SK-N-SH (cell line): ENCODE measurements at regions not wholly inside any gene's neighbourhood (a gene's known extent, or its start where the extent isn't known, plus 50 kb on each side); places are given as distances from the start of the nearest gene placed in this dataset.

Experiments
- CTCF ChIA-PET: fragments of 300-600, 350-600 bp; formaldehyde crosslinking; extraction: SDS; loops from one replicate; lab custom pipeline; 2021; lab: Yijun Ruan, JAX
- POLR2A ChIA-PET: fragments of 350-600 bp; sonication (Branson Sonifier 250); formaldehyde crosslinking; extraction: SDS; loops from one replicate; lab custom pipeline; 2020; ENCODE audit warnings: antibody characterized with exemption, inconsistent platforms; lab: Yijun Ruan, JAX
- DNase-seq: peaks from one replicate; pipeline ENCODE4 v3.0.0; 2012
- H2AFZ ChIP-seq: fragments of 200-600 bp; sonication (generic); 2 replicates; pipeline ENCODE4 v1.8.1; 2016; ENCODE audit warnings: antibody characterized with exemption, mild to moderate bottlenecking, low read depth
- H3F3A ChIP-seq: fragments of 200-600 bp; sonication (generic); replicated peaks from 2 replicates; pipeline ENCODE3; 2016; ENCODE audit warnings: antibody characterized with exemption, mild to moderate bottlenecking; ENCODE audit not compliant: insufficient read depth
- H3K27ac ChIP-seq, 2 experiments: fragments of 200-500 bp in 1 of 2; fragments of 200-600 bp in 1 of 2; sonication (Bioruptor generic) in 1 of 2; sonication (generic), shearing (Covaris generic) in 1 of 2; 2 replicates each; pipeline versions ENCODE4 v1.5.1 to v1.6.1; 2014 to 2016; ENCODE audit warnings: low read depth in 2 of 2, inconsistent platforms in 1 of 2, low read length in 1 of 2, mild to moderate bottlenecking in 1 of 2, mixed read lengths in 1 of 2
- H3K27me3 ChIP-seq: fragments of 200-600 bp; sonication (generic), shearing (Covaris generic); 2 replicates; pipeline ENCODE4 v1.6.1; 2016; ENCODE audit warnings: mixed run types; ENCODE audit not compliant: insufficient read depth
- H3K36me3 ChIP-seq, 2 experiments: fragments of 200-500 bp in 1 of 2; fragments of 200-600 bp in 1 of 2; sonication (Bioruptor generic) in 1 of 2; sonication (generic) in 1 of 2; replicated peaks in 1 of 2; 2 replicates each; pipeline versions ENCODE3 to v1.5.1; 2014 to 2016; ENCODE audit warnings: low read length in 1 of 2, mild to moderate bottlenecking in 1 of 2; ENCODE audit not compliant: insufficient read depth in 2 of 2, control insufficient read depth in 1 of 2
- H3K4me1 ChIP-seq, 2 experiments: fragments of 200-500 bp in 1 of 2; fragments of 200-600 bp in 1 of 2; sonication (Bioruptor generic) in 1 of 2; sonication (generic), shearing (Covaris generic) in 1 of 2; 2 replicates each; pipeline versions ENCODE4 v1.5.1 to v1.6.1; 2014 to 2016; ENCODE audit warnings: low read depth in 1 of 2, low read length in 1 of 2, mixed run types in 1 of 2; ENCODE audit not compliant: insufficient read depth in 2 of 2, control insufficient read depth in 1 of 2
- H3K4me2 ChIP-seq: fragments of 200-600 bp; sonication (generic), shearing (Covaris generic); 2 replicates; pipeline ENCODE4 v1.6.1; 2017; ENCODE audit warnings: mixed run types
- H3K4me3 ChIP-seq, 2 experiments: fragments of 200-500 bp in 1 of 2; fragments of 200-600 bp in 1 of 2; sonication (Bioruptor generic) in 1 of 2; sonication (generic), shearing (Covaris generic) in 1 of 2; 2 replicates each; pipeline versions ENCODE4 v1.5.1 to v1.8.1; 2014 to 2016; ENCODE audit warnings: low read depth in 2 of 2, inconsistent platforms in 1 of 2, low read length in 1 of 2, mild to moderate bottlenecking in 1 of 2, mixed read lengths in 1 of 2, moderate library complexity in 1 of 2
- H3K79me2 ChIP-seq: fragments of 200-600 bp; sonication (generic); 2 replicates; pipeline ENCODE4 v1.8.1; 2017; ENCODE audit warnings: mild to moderate bottlenecking; ENCODE audit not compliant: insufficient read depth
- H3K9ac ChIP-seq: fragments of 200-600 bp; sonication (generic); 2 replicates; pipeline ENCODE4 v1.6.1; 2017; ENCODE audit warnings: mixed run types
- H3K9me2 ChIP-seq: fragments of 200-600 bp; sonication (generic); 2 replicates; pipeline ENCODE4 v1.6.1; 2017; ENCODE audit warnings: mixed run types
- H3K9me3 ChIP-seq: fragments of 200-600 bp; sonication (generic); 2 replicates; pipeline ENCODE4 v1.6.1; 2017; ENCODE audit warnings: mixed run types, mild to moderate bottlenecking, moderate library complexity
- H4K20me1 ChIP-seq: fragments of 200-600 bp; sonication (generic); 2 replicates; pipeline ENCODE4 v1.6.1; 2017; ENCODE audit warnings: mild to moderate bottlenecking, mixed run types; ENCODE audit not compliant: insufficient read depth
- CHD2 ChIP-seq: fragments of 150-350 bp; IDR thresholded peaks from 2 replicates; pipeline ENCODE4 v1.6.1; 2018; ENCODE audit warnings: low read length; ENCODE audit not compliant: partially characterized antibody
- CTCF ChIP-seq: fragments of 200-600 bp; sonication (generic); IDR thresholded peaks from 2 replicates; pipeline ENCODE4 v1.6.1; 2017; ENCODE audit warnings: antibody characterized with exemption, mild to moderate bottlenecking, moderate library complexity
- ELF1 ChIP-seq: IDR thresholded peaks from 2 replicates; pipeline ENCODE4 v1.4.0; 2012
- FOSL2 ChIP-seq: IDR thresholded peaks from 2 replicates; pipeline ENCODE4 v1.4.0; 2012; ENCODE audit warnings: low read depth, mild to moderate bottlenecking, moderate library complexity, borderline replicate concordance
- FOXJ3 ChIP-seq: sonication (generic); formaldehyde crosslinking; IDR thresholded peaks from 2 replicates; pipeline ENCODE4 v1.5.1; 2020; ENCODE audit warnings: mild to moderate bottlenecking, missing genetic modification reagents
- GABPA ChIP-seq: IDR thresholded peaks from 2 replicates; pipeline ENCODE4 v1.4.0; 2012; ENCODE audit warnings: low read depth, mild to moderate bottlenecking
- IRF3 ChIP-seq: fragments of 150-350 bp; IDR thresholded peaks from 2 replicates; pipeline ENCODE4 v1.6.1; 2016; ENCODE audit warnings: mild to moderate bottlenecking, low read depth, low read length
- MAX ChIP-seq: IDR thresholded peaks from 2 replicates; pipeline ENCODE4 v1.4.0; 2012; ENCODE audit warnings: low read depth
- MEF2A ChIP-seq: IDR thresholded peaks from 2 replicates; pipeline ENCODE4 v1.4.0; 2012; ENCODE audit warnings: low read depth, borderline replicate concordance
- NFIC ChIP-seq: IDR thresholded peaks from 2 replicates; pipeline ENCODE4 v1.4.0; 2012; ENCODE audit warnings: borderline replicate concordance
- NRF1 ChIP-seq: IDR thresholded peaks from 2 replicates; pipeline ENCODE4 v1.6.1; 2012; ENCODE audit warnings: low read depth, mild to moderate bottlenecking, low read length
- PBX3 ChIP-seq: IDR thresholded peaks from 2 replicates; pipeline ENCODE4; 2012
- RAD21 ChIP-seq: IDR thresholded peaks from 2 replicates; pipeline ENCODE4 v1.6.1; 2012; ENCODE audit warnings: mild to moderate bottlenecking, low read length
- REST ChIP-seq: IDR thresholded peaks from 2 replicates; pipeline ENCODE4 v1.6.1; 2012; ENCODE audit warnings: mild to moderate bottlenecking, low read depth, low read length, moderate library complexity
- SIN3A ChIP-seq: IDR thresholded peaks from 2 replicates; pipeline ENCODE4 v1.6.1; 2012; ENCODE audit warnings: low read depth, mild to moderate bottlenecking, low read length, moderate library complexity, borderline replicate concordance
- TCF12 ChIP-seq: IDR thresholded peaks from 2 replicates; pipeline ENCODE4 v1.4.0; 2012
- TEAD4 ChIP-seq: IDR thresholded peaks from 2 replicates; pipeline ENCODE4 v1.4.0; 2012; ENCODE audit warnings: mild to moderate bottlenecking, borderline replicate concordance; ENCODE audit not compliant: insufficient read depth
- USF2 ChIP-seq: fragments of 150-350 bp; IDR thresholded peaks from 2 replicates; pipeline ENCODE4 v1.6.1; 2017; ENCODE audit warnings: antibody characterized with exemption, low read length, low read depth, borderline replicate concordance
- ZBTB33 ChIP-seq: IDR thresholded peaks from 2 replicates; pipeline ENCODE4 v1.4.0; 2012; ENCODE audit warnings: low read depth, borderline replicate concordance
- WGBS: methylation state at CpG from one replicate; pipeline ENCODE4 v1.1.6; 2017; ENCODE audit warnings: low lambda C conversion rate; 5-methylcytosine and 5-hydroxymethylcytosine counted together

- TF ChIP-seq IRF3: no peak
These were observed 107.2 kb downstream of the DACT2 start (continued) for GRCh38 chr6:168212362-168212761.

GRCh38 chr6:168211681-168212080, 107.9 kb downstream of the DACT2 start:
- Histone ChIP-seq H3K4me3 (no peak overlapping the region), H3K9ac (no peak overlapping the region), H3K27ac (no peak overlapping the region), H3K4me2 (no peak overlapping the region), H3K36me3 (no peaks in the 10 kb centered on the region), H3K4me1 (no peaks in the 10 kb centered on the region), H3K9me2 (no peaks in the 10 kb centered on the region), H3K27me3 (no peaks in the 10 kb centered on the region), H3K9me3 (no peaks in the 10 kb centered on the region), H4K20me1 (no peaks in the 10 kb centered on the region), H3K79me2 (no peaks in the 10 kb centered on the region), H3F3A (no peaks in the 10 kb centered on the region), H2AFZ (no peak overlapping the region)
- TF ChIP-seq GABPA: no peak
- TF ChIP-seq USF2: no peak
- no peak for TF ChIP-seq NRF1
- no peak for TF ChIP-seq CHD2
- TF ChIP-seq RAD21: no peak
- TF ChIP-seq FOXJ3 (CRISPR knock-in tag): no peak
- TF ChIP-seq ZBTB33: no peak
- no peak for TF ChIP-seq MEF2A
- no peak for TF ChIP-seq MAX
- TF ChIP-seq ELF1: no peak
- TF ChIP-seq TCF12: no peak
- no peak for TF ChIP-seq REST
- no peak for TF ChIP-seq TEAD4
- TF ChIP-seq PBX3: no peak
- no peak for TF ChIP-seq IRF3
- TF ChIP-seq FOSL2: no peak
- TF ChIP-seq SIN3A: no peak
- no peak for TF ChIP-seq NFIC
- TF ChIP-seq CTCF: no peak
- 46% methylated on average over 7 of the region's 7 CpGs for WGBS
- DNase-seq: no peak
- CTCF ChIA-PET: no interaction called here
- POLR2A ChIA-PET: no interaction called here
